HEK293 (cell line): ENCODE measurements at regions not wholly inside any gene's neighbourhood (a gene's known extent, or its start where the extent isn't known, plus 50 kb on each side); places are given as distances from the start of the nearest gene placed in this dataset.

Experiments
- CTCF ChIA-PET: fragments of 350-600 bp; formaldehyde crosslinking; extraction: SDS; loops from one replicate; lab custom pipeline; 2021; ENCODE audit warnings: antibody characterized with exemption; lab: Yijun Ruan, JAX
- POLR2A ChIA-PET: fragments of 300-600 bp; formaldehyde crosslinking; extraction: SDS; loops from one replicate; lab custom pipeline; 2020; ENCODE audit warnings: antibody characterized with exemption, inconsistent platforms; lab: Yijun Ruan, JAX
- H3K27ac ChIP-seq: fragments of 200-500 bp; sonication (Bioruptor generic); 2 replicates; pipeline ENCODE4 v1.5.1; 2014; ENCODE audit warnings: low read depth, low read length, control low read depth, inconsistent platforms; ENCODE audit errors: extremely low read depth
- H3K36me3 ChIP-seq, 2 experiments: fragments of 200-500 bp in 1 of 2; sonication (Bioruptor generic) in 1 of 2; 1 replicate in 1 of 2; 2 replicates in 1 of 2; pipeline ENCODE4 v1.5.1; 2014 to 2017; ENCODE audit warnings: inconsistent platforms in 2 of 2, low read length in 2 of 2; ENCODE audit not compliant: control insufficient read depth in 2 of 2, insufficient read depth in 1 of 2
- H3K4me1 ChIP-seq: fragments of 200-500 bp; sonication (Bioruptor generic); 2 replicates; pipeline ENCODE4 v1.5.1; 2014; ENCODE audit warnings: mild to moderate bottlenecking, low read length, inconsistent platforms; ENCODE audit not compliant: control insufficient read depth, insufficient read depth
- H3K4me3 ChIP-seq: 2 replicates; pipeline ENCODE4 v1.5.1; 2011; ENCODE audit warnings: low read depth, mild to moderate bottlenecking, control low read depth, low read length, moderate library complexity
- H3K9me3 ChIP-seq: fragments of 200-500 bp; sonication (Bioruptor generic); 2 replicates; pipeline ENCODE4 v1.5.1; 2014; ENCODE audit warnings: low read depth, low read length, inconsistent platforms; ENCODE audit not compliant: control insufficient read depth, insufficient read depth
- GLI4 ChIP-seq: fragments of 450-650 bp; formaldehyde crosslinking; IDR thresholded peaks from 2 replicates; pipeline ENCODE4 v1.5.1; 2016; ENCODE audit warnings: missing biosample characterization, missing genetic modification characterization
- KLF1 ChIP-seq: fragments of 450-650 bp; formaldehyde crosslinking; IDR thresholded peaks from 2 replicates; pipeline ENCODE4 v1.5.1; 2016; ENCODE audit warnings: missing biosample characterization, missing genetic modification characterization
- KLF7 ChIP-seq: fragments of 450-650 bp; formaldehyde crosslinking; IDR thresholded peaks from 2 replicates; pipeline ENCODE4 v1.5.1; 2016; ENCODE audit warnings: missing biosample characterization, missing genetic modification characterization, borderline replicate concordance
- MEIS1 ChIP-seq: sonication (generic); formaldehyde crosslinking; IDR thresholded peaks from 2 replicates; pipeline ENCODE4 v1.8.1; 2022; ENCODE audit warnings: missing genetic modification reagents, mild to moderate bottlenecking, borderline replicate concordance
- REPIN1 ChIP-seq: fragments of 450-650 bp; formaldehyde crosslinking; IDR thresholded peaks from 2 replicates; pipeline ENCODE4 v1.5.1; 2017; ENCODE audit warnings: missing biosample characterization, missing genetic modification characterization, low read depth
- YY2 ChIP-seq: fragments of 450-650 bp; formaldehyde crosslinking; IDR thresholded peaks from 2 replicates; pipeline ENCODE4 v1.5.1; 2016; ENCODE audit warnings: missing biosample characterization, missing genetic modification characterization
- ZBTB17 ChIP-seq: fragments of 450-650 bp; formaldehyde crosslinking; IDR thresholded peaks from 2 replicates; pipeline ENCODE4 v1.5.1; 2016; ENCODE audit warnings: missing biosample characterization, missing genetic modification characterization
- ZBTB21 ChIP-seq: fragments of 450-650 bp; formaldehyde crosslinking; IDR thresholded peaks from 2 replicates; pipeline ENCODE4 v1.5.1; 2017; ENCODE audit warnings: missing biosample characterization, missing genetic modification characterization
- ZBTB7A ChIP-seq: fragments of 450-650 bp; formaldehyde crosslinking; IDR thresholded peaks from 2 replicates; pipeline ENCODE4 v1.5.1; 2016; ENCODE audit warnings: low read depth, missing biosample characterization, missing genetic modification characterization
- ZBTB8A ChIP-seq: fragments of 450-650 bp; formaldehyde crosslinking; IDR thresholded peaks from 2 replicates; pipeline ENCODE4 v1.5.1; 2016; ENCODE audit warnings: missing biosample characterization, missing genetic modification characterization
- ZEB2 ChIP-seq: fragments of 450-650 bp; formaldehyde crosslinking; IDR thresholded peaks from 2 replicates; pipeline ENCODE4 v1.5.1; 2016; ENCODE audit warnings: missing biosample characterization, missing genetic modification characterization
- ZNF133 ChIP-seq: fragments of 450-650 bp; formaldehyde crosslinking; IDR thresholded peaks from 2 replicates; pipeline ENCODE4 v1.5.1; 2016; ENCODE audit warnings: missing biosample characterization, missing genetic modification characterization
- ZNF302 ChIP-seq: fragments of 450-650 bp; formaldehyde crosslinking; IDR thresholded peaks from 2 replicates; pipeline ENCODE4 v1.5.1; 2016; ENCODE audit warnings: missing biosample characterization, missing genetic modification characterization, low read depth
- ZNF341 ChIP-seq: fragments of 450-650 bp; formaldehyde crosslinking; IDR thresholded peaks from 2 replicates; pipeline ENCODE4; 2016; ENCODE audit warnings: low read depth, missing biosample characterization, missing genetic modification characterization
- ZNF350 ChIP-seq: fragments of 450-650 bp; formaldehyde crosslinking; IDR thresholded peaks from 2 replicates; pipeline ENCODE4 v1.5.0; 2017; ENCODE audit warnings: missing biosample characterization, mild to moderate bottlenecking, missing genetic modification characterization
- ZNF354C ChIP-seq: fragments of 450-650 bp; formaldehyde crosslinking; IDR thresholded peaks from 2 replicates; pipeline ENCODE4 v1.5.1; 2016; ENCODE audit warnings: missing biosample characterization, missing genetic modification characterization, low read depth, borderline replicate concordance
- ZNF391 ChIP-seq: fragments of 450-650 bp; formaldehyde crosslinking; IDR thresholded peaks from 2 replicates; pipeline ENCODE4 v1.5.1; 2016; ENCODE audit warnings: low read depth, missing biosample characterization, missing genetic modification characterization, borderline replicate concordance
- ZNF398 ChIP-seq: fragments of 450-650 bp; formaldehyde crosslinking; IDR thresholded peaks from 2 replicates; pipeline ENCODE4 v1.5.1; 2017; ENCODE audit warnings: missing biosample characterization, missing genetic modification characterization
- ZNF404 ChIP-seq: fragments of 450-650 bp; formaldehyde crosslinking; IDR thresholded peaks from 2 replicates; pipeline ENCODE4 v1.5.1; 2017; ENCODE audit warnings: missing biosample characterization, missing genetic modification characterization
- ZNF518A ChIP-seq: fragments of 450-650 bp; formaldehyde crosslinking; conservative IDR thresholded peaks from 2 replicates; pipeline ENCODE4 v1.5.1; 2016; ENCODE audit warnings: low read depth, missing biosample characterization, missing genetic modification characterization
- ZNF521 ChIP-seq: fragments of 450-650 bp; formaldehyde crosslinking; IDR thresholded peaks from 2 replicates; pipeline ENCODE4 v1.5.1; 2017; ENCODE audit warnings: missing biosample characterization, mild to moderate bottlenecking, missing genetic modification characterization
- ZNF571 ChIP-seq: fragments of 450-650 bp; formaldehyde crosslinking; IDR thresholded peaks from 2 replicates; pipeline ENCODE4 v1.5.0; 2017; ENCODE audit warnings: missing biosample characterization, missing genetic modification characterization
- ZNF585B ChIP-seq: fragments of 450-650 bp; formaldehyde crosslinking; IDR thresholded peaks from 2 replicates; pipeline ENCODE4 v1.5.1; 2016; ENCODE audit warnings: missing biosample characterization, missing genetic modification characterization
- ZNF629 ChIP-seq: fragments of 450-650 bp; formaldehyde crosslinking; IDR thresholded peaks from 2 replicates; pipeline ENCODE4 v1.5.1; 2017; ENCODE audit warnings: missing biosample characterization, missing genetic modification characterization
- ZNF677 ChIP-seq: fragments of 450-650 bp; IDR thresholded peaks from 2 replicates; pipeline ENCODE4 v1.5.0; 2018; ENCODE audit warnings: missing biosample characterization, mild to moderate bottlenecking, missing genetic modification characterization, moderate library complexity
- ZNF692 ChIP-seq: fragments of 450-650 bp; formaldehyde crosslinking; IDR thresholded peaks from 2 replicates; pipeline ENCODE4 v1.5.1; 2016; ENCODE audit warnings: missing biosample characterization, missing genetic modification characterization
- ZNF76 ChIP-seq: fragments of 450-650 bp; formaldehyde crosslinking; IDR thresholded peaks from 2 replicates; pipeline ENCODE4; 2016; ENCODE audit warnings: low read depth, missing biosample characterization, missing genetic modification characterization, borderline replicate concordance
- ZNF791 ChIP-seq: fragments of 450-650 bp; formaldehyde crosslinking; IDR thresholded peaks from 2 replicates; pipeline ENCODE4 v1.5.1; 2016; ENCODE audit warnings: missing biosample characterization, missing genetic modification characterization
- ZNF792 ChIP-seq: fragments of 450-650 bp; formaldehyde crosslinking; IDR thresholded peaks from 2 replicates; pipeline ENCODE4 v1.5.1; 2016; ENCODE audit warnings: missing biosample characterization, missing genetic modification characterization
- ZNF830 ChIP-seq: fragments of 450-650 bp; IDR thresholded peaks from 2 replicates; pipeline ENCODE4 v1.5.0; 2018; ENCODE audit warnings: missing biosample characterization, missing genetic modification characterization, low read depth, mild to moderate bottlenecking, moderate library complexity
- ZNF837 ChIP-seq: fragments of 450-650 bp; formaldehyde crosslinking; IDR thresholded peaks from 2 replicates; pipeline ENCODE4 v1.5.1; 2016; ENCODE audit warnings: missing biosample characterization, missing genetic modification characterization
- ZSCAN16 ChIP-seq: fragments of 450-650 bp; formaldehyde crosslinking; IDR thresholded peaks from 2 replicates; pipeline ENCODE4 v1.5.1; 2016; ENCODE audit warnings: missing biosample characterization, missing genetic modification characterization
- ZSCAN23 ChIP-seq: fragments of 450-650 bp; formaldehyde crosslinking; IDR thresholded peaks from 2 replicates; pipeline ENCODE4 v1.5.1; 2016; ENCODE audit warnings: missing biosample characterization, missing genetic modification characterization
- ZXDB ChIP-seq: fragments of 450-650 bp; formaldehyde crosslinking; IDR thresholded peaks from 2 replicates; pipeline ENCODE4 v1.5.1; 2016; ENCODE audit warnings: missing biosample characterization, missing genetic modification characterization

GRCh38 chr5:135127439-135128240 lies 93.6 kb upstream of the PITX1 start:
- no peak overlapping the region for H3K27ac ChIP-seq

GRCh38 chr5:135126688-135127438 lies 92.8 kb upstream of the PITX1 start:
- H3K4me3 ChIP-seq, result no peak overlapping the region
- 0 out of 2 replicates have a peak, but pooled peaks cover 3% of the 10 kb centered on the region for H3K4me1 ChIP-seq
- H3K9me3 ChIP-seq, result no peaks in the 10 kb centered on the region
- no peaks in the 10 kb centered on the region for H3K36me3 ChIP-seq
- no peak overlapping the region for H3K27ac ChIP-seq
- ChIA-PET CTCF (no interaction called here), POLR2A (no interaction called here)
- TF ChIP-seq ZNF571 (tag by site-specific recombination) (no peak), ZNF837 (tag by site-specific recombination) (no peak), REPIN1 (tag by site-specific recombination) (no peak), ZSCAN16 (tag by site-specific recombination) (no peak), ZNF692 (tag by site-specific recombination) (0 out of 2 replicates have a peak, but pooled peaks have one; percentile 26), ZNF398 (tag by site-specific recombination) (no peak; the same call in 1 of the 2 replicates), ZBTB7A (no peak), ZNF585B (tag by site-specific recombination) (no peak), ZNF354C (no peak), ZNF302 (tag by site-specific recombination) (no peak), KLF7 (no peak), ZSCAN23 (no peak), ZXDB (no peak), ZEB2 (no peak), YY2 (tag by site-specific recombination) (no peak), ZBTB21 (tag by site-specific recombination) (no peak), ZNF792 (no peak), ZNF677 (tag by site-specific recombination) (no peak), GLI4 (tag by site-specific recombination) (no peak), ZBTB8A (tag by site-specific recombination) (no peak), ZNF518A (tag by site-specific recombination) (no peak), ZBTB17 (peak; percentile 63)

More at GRCh38 chr5:135127439-135128240, 93.6 kb upstream of the PITX1 start:
- CTCF ChIA-PET, result no interaction called here
- POLR2A ChIA-PET, result no interaction called here
- Histone ChIP-seq H3K4me1 (0 out of 2 replicates have a peak, but pooled peaks cover 3% of the 10 kb centered on the region), H3K36me3 (no peaks in the 10 kb centered on the region), H3K4me3 (no peak overlapping the region), H3K9me3 (no peaks in the 10 kb centered on the region)
- TF ChIP-seq ZNF76 (tag by site-specific recombination) (no peak), KLF1 (no peak), ZXDB (no peak), ZNF391 (tag by site-specific recombination) (no peak), ZNF404 (no peak), ZNF521 (no peak), ZNF341 (tag by site-specific recombination) (no peak), ZNF350 (tag by site-specific recombination) (no peak), ZNF133 (tag by site-specific recombination) (no peak), ZNF837 (tag by site-specific recombination) (no peak), MEIS1 (no peak), ZNF629 (tag by site-specific recombination) (no peak), ZNF830 (no peak), ZNF791 (no peak)
